CD14-positive monocyte (primary cell): ENCODE measurements at regions not wholly inside any gene's neighbourhood (a gene's known extent, or its start where the extent isn't known, plus 50 kb on each side); places are given as distances from the start of the nearest gene placed in this dataset.

Experiments
- DNase-seq, 3 donors: peaks; one replicate each; pipeline ENCODE4 v3.0.0-alpha.2; 2011 to 2022
- H2AFZ ChIP-seq: 2 replicates; pipeline ENCODE4 v1.6.0; 2012; ENCODE audit warnings: mild to moderate bottlenecking, low read depth, low read length, inconsistent platforms; ENCODE audit not compliant: insufficient read depth, poor library complexity, severe bottlenecking
- H3K27ac ChIP-seq, 2 donors: 1 replicate in 1 of 2; 2 replicates in 1 of 2; pipeline ENCODE4 v1.5.1; 2012 to 2013; ENCODE audit warnings: low read length in 2 of 2, control low read depth in 1 of 2, inconsistent platforms in 1 of 2, low read depth in 1 of 2, mild to moderate bottlenecking in 1 of 2
- H3K27me3 ChIP-seq, 2 donors: one replicate each; pipeline versions ENCODE4 v1.6.0 to v1.6.1; 2011 to 2013; ENCODE audit warnings: low read length in 2 of 2; ENCODE audit not compliant: control insufficient read depth in 2 of 2, insufficient read depth in 2 of 2
- H3K36me3 ChIP-seq, 2 donors: replicated peaks in 1 of 2; 1 replicate in 1 of 2; 2 replicates in 1 of 2; pipeline versions ENCODE4 v1.5.1 to v1.6.1; 2012 to 2013; ENCODE audit warnings: low read length in 2 of 2, control low read depth in 1 of 2, inconsistent platforms in 1 of 2, mild to moderate bottlenecking in 1 of 2; ENCODE audit not compliant: insufficient read depth in 2 of 2, control insufficient read depth in 1 of 2
- H3K4me1 ChIP-seq, 2 donors: 1 replicate in 1 of 2; 2 replicates in 1 of 2; pipeline versions ENCODE4 v1.5.1 to v1.6.1; 2012 to 2013; ENCODE audit warnings: low read length in 2 of 2, control low read depth in 1 of 2, inconsistent platforms in 1 of 2, mild to moderate bottlenecking in 1 of 2, moderate library complexity in 1 of 2; ENCODE audit not compliant: insufficient read depth in 2 of 2, control insufficient read depth in 1 of 2
- H3K4me2 ChIP-seq: replicated peaks from 2 replicates; pipeline ENCODE3; 2012; ENCODE audit warnings: low read length, moderate library complexity, mild to moderate bottlenecking; ENCODE audit not compliant: poor library complexity, severe bottlenecking; ENCODE audit errors: extremely low read depth
- H3K4me3 ChIP-seq, 3 experiments: fragments of 200-600 bp in 1 of 3; sonication (generic) in 1 of 3; replicated peaks in 1 of 3; 1 replicate in 2 of 3; 2 replicates in 1 of 3; pipeline ENCODE4 v1.5.1; 2011 to 2013; ENCODE audit warnings: low read length in 3 of 3, mild to moderate bottlenecking in 3 of 3, control low read depth in 2 of 3, low read depth in 2 of 3, inconsistent platforms in 1 of 3, moderate library complexity in 1 of 3
- H3K79me2 ChIP-seq: 2 replicates; pipeline ENCODE4 v1.6.0; 2012; ENCODE audit warnings: mild to moderate bottlenecking, control low read depth, inconsistent platforms, low read length, moderate library complexity; ENCODE audit not compliant: insufficient read depth
- H3K9ac ChIP-seq: 2 replicates; pipeline ENCODE4 v1.6.0; 2017; ENCODE audit warnings: low read length, mild to moderate bottlenecking; ENCODE audit not compliant: insufficient read depth, poor library complexity, severe bottlenecking
- H3K9me3 ChIP-seq, 2 donors: replicated peaks in 1 of 2; 1 replicate in 1 of 2; 2 replicates in 1 of 2; pipeline versions ENCODE4 v1.5.1 to v1.6.1; 2012 to 2013; ENCODE audit warnings: low read length in 2 of 2, control low read depth in 1 of 2; ENCODE audit not compliant: control insufficient read depth in 1 of 2, insufficient read depth in 1 of 2
- H4K20me1 ChIP-seq: 2 replicates; pipeline ENCODE4 v1.6.0; 2012; ENCODE audit warnings: mild to moderate bottlenecking, low read length, control low read depth, moderate library complexity; ENCODE audit not compliant: insufficient read depth
- H3K27ac Mint-ChIP-seq, 7 donors: one replicate each; pipeline ENCODE4 v1.8.0; 2020; ENCODE audit warnings: mild to moderate bottlenecking in 7 of 7, mixed read lengths in 7 of 7, moderate library complexity in 6 of 7, inconsistent platforms in 2 of 7
- H3K27me3 Mint-ChIP-seq, 3 donors: one replicate each; pipeline ENCODE4 v1.8.0; 2021 to 2022; ENCODE audit warnings: low read depth in 3 of 3, mild to moderate bottlenecking in 3 of 3, mixed read lengths in 3 of 3, moderate library complexity in 3 of 3, inconsistent platforms in 1 of 3
- H3K36me3 Mint-ChIP-seq, 2 donors: one replicate each; pipeline ENCODE4 v1.8.0; 2020; ENCODE audit warnings: mixed read lengths in 2 of 2, inconsistent platforms in 1 of 2, mild to moderate bottlenecking in 1 of 2
- H3K4me1 Mint-ChIP-seq: one replicate; pipeline ENCODE4 v1.8.0; 2020; ENCODE audit warnings: mild to moderate bottlenecking, mixed read lengths
- H3K4me3 Mint-ChIP-seq, 2 donors: one replicate each; pipeline ENCODE4 v1.8.0; 2020; ENCODE audit warnings: mild to moderate bottlenecking in 2 of 2, mixed read lengths in 2 of 2, moderate library complexity in 1 of 2
- H3K9me3 Mint-ChIP-seq, 7 donors: one replicate each; pipeline ENCODE4 v1.8.0; 2020 to 2022; ENCODE audit warnings: mixed read lengths in 7 of 7, mild to moderate bottlenecking in 6 of 7, moderate library complexity in 6 of 7, inconsistent platforms in 2 of 7
- WGBS: methylation state at CpG from one replicate; pipeline ENCODE4 v1.1.5; 2013; ENCODE audit warnings: missing lambda C conversion rate; ENCODE audit not compliant: insufficient coverage; 5-methylcytosine and 5-hydroxymethylcytosine counted together
- intact Hi-C, 2 donors: fragments of 100-400 bp; cut with micrococcal nuclease; formaldehyde crosslinking; loops; one replicate each; pipeline versions ENCODE4 v1.15.0 to v1.15.1; 2023
- TF ChIP-seq, protein P1 (sequence below): fragments of 200-600 bp; IDR thresholded peaks from one replicate; pipeline ENCODE4 v1.8.0; 2022; ENCODE audit warnings: antibody characterized with exemption, mild to moderate bottlenecking

GRCh38 chr16:52364500-52364899, 182.4 kb downstream of the TOX3 start:
- Histone ChIP-seq H3K79me2 (no peaks in the 10 kb centered on the region), H3K4me1 (no peaks in the 10 kb centered on the region), H3K27me3 (no peaks in the 10 kb centered on the region), H3K27ac (no peak overlapping the region), H2AFZ (no peak overlapping the region), H3K4me3 (no peak overlapping the region), H3K36me3 (no peaks in the 10 kb centered on the region), H4K20me1 (no peaks in the 10 kb centered on the region), H3K4me2 (no peak overlapping the region), H3K9me3 (peaks cover 0 to 4% of the 10 kb centered on the region in 2 donors), H3K9ac (no peak overlapping the region)
- Mint-ChIP-seq H3K9me3 (peaks cover 0 to 11% (median 3%) of the 10 kb centered on the region in 7 donors), H3K4me1 (no peaks in the 10 kb centered on the region), H3K27ac (no peak overlapping the region), H3K36me3 (no peaks in the 10 kb centered on the region), H3K27me3 (peaks cover 0 to 1% (median 0%) of the 10 kb centered on the region in 3 donors), H3K4me3 (no peak overlapping the region)
- DNase-seq = no peak
- intact Hi-C loops = no loop called here
- TF ChIP-seq, protein P1, sequence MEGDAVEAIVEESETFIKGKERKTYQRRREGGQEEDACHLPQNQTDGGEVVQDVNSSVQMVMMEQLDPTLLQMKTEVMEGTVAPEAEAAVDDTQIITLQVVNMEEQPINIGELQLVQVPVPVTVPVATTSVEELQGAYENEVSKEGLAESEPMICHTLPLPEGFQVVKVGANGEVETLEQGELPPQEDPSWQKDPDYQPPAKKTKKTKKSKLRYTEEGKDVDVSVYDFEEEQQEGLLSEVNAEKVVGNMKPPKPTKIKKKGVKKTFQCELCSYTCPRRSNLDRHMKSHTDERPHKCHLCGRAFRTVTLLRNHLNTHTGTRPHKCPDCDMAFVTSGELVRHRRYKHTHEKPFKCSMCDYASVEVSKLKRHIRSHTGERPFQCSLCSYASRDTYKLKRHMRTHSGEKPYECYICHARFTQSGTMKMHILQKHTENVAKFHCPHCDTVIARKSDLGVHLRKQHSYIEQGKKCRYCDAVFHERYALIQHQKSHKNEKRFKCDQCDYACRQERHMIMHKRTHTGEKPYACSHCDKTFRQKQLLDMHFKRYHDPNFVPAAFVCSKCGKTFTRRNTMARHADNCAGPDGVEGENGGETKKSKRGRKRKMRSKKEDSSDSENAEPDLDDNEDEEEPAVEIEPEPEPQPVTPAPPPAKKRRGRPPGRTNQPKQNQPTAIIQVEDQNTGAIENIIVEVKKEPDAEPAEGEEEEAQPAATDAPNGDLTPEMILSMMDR = no peak

DNA sequence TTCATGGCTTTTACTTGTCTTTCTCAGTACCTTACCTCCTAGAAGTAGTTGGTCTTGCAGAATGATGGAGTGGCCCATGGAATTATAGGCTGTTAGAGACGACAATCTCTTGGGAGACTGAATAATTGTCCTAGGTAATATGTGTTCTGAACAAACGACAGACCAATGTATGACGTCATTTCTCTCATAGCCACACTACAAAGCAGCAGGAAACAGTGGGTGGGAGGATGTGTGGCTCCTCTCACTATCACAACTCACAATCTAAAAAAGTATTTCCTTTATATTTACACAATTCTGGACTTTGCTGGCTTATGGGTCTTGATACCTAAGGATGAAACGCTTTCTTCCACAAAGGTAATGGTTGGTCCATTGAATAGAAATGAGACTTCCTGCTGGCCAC, 183.9 kb downstream of the TOX3 start:
- intact Hi-C loops = no loop called here

More for the DNA sequence above, 183.9 kb downstream of the TOX3 start:
- Histone ChIP-seq H3K27me3 (no peaks in the 10 kb centered on the region), H3K9ac (no peak overlapping the region), H3K4me1 (no peaks in the 10 kb centered on the region), H4K20me1 (no peaks in the 10 kb centered on the region), H2AFZ (no peak overlapping the region), H3K9me3 (no peaks in the 10 kb centered on the region), H3K79me2 (no peaks in the 10 kb centered on the region), H3K27ac (no peak overlapping the region), H3K4me2 (no peak overlapping the region), H3K36me3 (no peaks in the 10 kb centered on the region), H3K4me3 (no peak overlapping the region)
- Mint-ChIP-seq H3K36me3 (no peaks in the 10 kb centered on the region), H3K4me3 (no peak overlapping the region), H3K27me3 (no peaks in the 10 kb centered on the region), H3K27ac (no peak overlapping the region), H3K9me3 (peaks cover 0 to 14% (median 2%) of the 10 kb centered on the region in 7 donors), H3K4me1 (no peaks in the 10 kb centered on the region)
- WGBS = no CpG with 5 or more reads among the region's 4 CpGs
- no peak for DNase-seq
- TF ChIP-seq, protein P1 = no peak
